ENCODE measurements at regions not wholly inside any gene's neighbourhood (a gene's known extent, or its start where the extent isn't known, plus 50 kb on each side); places are given as distances from the start of the nearest gene placed in this dataset.
"Not testable (repeated sequence)": the region's sequence is repeated elsewhere in the genome, so short reads cannot be mapped to it uniquely, and the experiment has no call there.

GRCh38 chr4:66554826-66555225 is 884.5 kb upstream of the EPHA5 start:
- no peak overlapping the region for H3K4me2 ChIP-seq
- ChIA-PET POLR2A (no interaction called here), CTCF (no interaction called here)
- H3K9ac ChIP-seq = no peak overlapping the region
- H3K9me2 ChIP-seq = no peaks in the 10 kb centered on the region
- DNase-seq = no peak
- H3K27me3 ChIP-seq (ENCODE audit: insufficient read depth) = no peaks in the 10 kb centered on the region
- H3F3A ChIP-seq (replicated peaks; ENCODE audit: insufficient read depth) = no peaks in the 10 kb centered on the region
- no peaks in the 10 kb centered on the region for H4K20me1 ChIP-seq (ENCODE audit: insufficient read depth)
- no peak overlapping the region for H3K4me3 ChIP-seq (ENCODE audit: low read depth in 2 of 2, low read length in 1 of 2)
- H3K79me2 ChIP-seq (ENCODE audit: insufficient read depth) = no peaks in the 10 kb centered on the region
- 0 out of 2 replicates have a peak, but pooled peaks cover 3% of the 10 kb centered on the region for H3K9me3 ChIP-seq
- H2AFZ ChIP-seq (ENCODE audit: low read depth) = no peak overlapping the region
- H3K27ac ChIP-seq (ENCODE audit: low read depth in 2 of 2, low read length in 1 of 2) = no peak overlapping the region
- H3K36me3 ChIP-seq (replicated peaks in 1 of 2; ENCODE audit: control insufficient read depth in 1 of 2, insufficient read depth in 2 of 2, low read length in 1 of 2) = no peaks in the 10 kb centered on the region
- no peak for TF ChIP-seq EP300 (IDR thresholded peaks at IDR 0.05; ENCODE audit: borderline replicate concordance in 1 of 2, low read depth in 1 of 2, low read length in 1 of 2)
- TF ChIP-seq, protein P1, sequence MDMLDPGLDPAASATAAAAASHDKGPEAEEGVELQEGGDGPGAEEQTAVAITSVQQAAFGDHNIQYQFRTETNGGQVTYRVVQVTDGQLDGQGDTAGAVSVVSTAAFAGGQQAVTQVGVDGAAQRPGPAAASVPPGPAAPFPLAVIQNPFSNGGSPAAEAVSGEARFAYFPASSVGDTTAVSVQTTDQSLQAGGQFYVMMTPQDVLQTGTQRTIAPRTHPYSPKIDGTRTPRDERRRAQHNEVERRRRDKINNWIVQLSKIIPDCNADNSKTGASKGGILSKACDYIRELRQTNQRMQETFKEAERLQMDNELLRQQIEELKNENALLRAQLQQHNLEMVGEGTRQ (IDR thresholded peaks at IDR 0.05; ENCODE audit: borderline replicate concordance, low read depth, low read length) = no peak
- TF ChIP-seq, protein P2, sequence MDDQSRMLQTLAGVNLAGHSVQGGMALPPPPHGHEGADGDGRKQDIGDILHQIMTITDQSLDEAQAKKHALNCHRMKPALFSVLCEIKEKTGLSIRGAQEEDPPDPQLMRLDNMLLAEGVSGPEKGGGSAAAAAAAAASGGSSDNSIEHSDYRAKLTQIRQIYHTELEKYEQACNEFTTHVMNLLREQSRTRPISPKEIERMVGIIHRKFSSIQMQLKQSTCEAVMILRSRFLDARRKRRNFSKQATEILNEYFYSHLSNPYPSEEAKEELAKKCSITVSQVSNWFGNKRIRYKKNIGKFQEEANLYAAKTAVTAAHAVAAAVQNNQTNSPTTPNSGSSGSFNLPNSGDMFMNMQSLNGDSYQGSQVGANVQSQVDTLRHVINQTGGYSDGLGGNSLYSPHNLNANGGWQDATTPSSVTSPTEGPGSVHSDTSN (IDR thresholded peaks at IDR 0.05) = no peak
- TF ChIP-seq TCF12 (IDR thresholded peaks at IDR 0.05) = no peak
- TF ChIP-seq, protein P3, sequence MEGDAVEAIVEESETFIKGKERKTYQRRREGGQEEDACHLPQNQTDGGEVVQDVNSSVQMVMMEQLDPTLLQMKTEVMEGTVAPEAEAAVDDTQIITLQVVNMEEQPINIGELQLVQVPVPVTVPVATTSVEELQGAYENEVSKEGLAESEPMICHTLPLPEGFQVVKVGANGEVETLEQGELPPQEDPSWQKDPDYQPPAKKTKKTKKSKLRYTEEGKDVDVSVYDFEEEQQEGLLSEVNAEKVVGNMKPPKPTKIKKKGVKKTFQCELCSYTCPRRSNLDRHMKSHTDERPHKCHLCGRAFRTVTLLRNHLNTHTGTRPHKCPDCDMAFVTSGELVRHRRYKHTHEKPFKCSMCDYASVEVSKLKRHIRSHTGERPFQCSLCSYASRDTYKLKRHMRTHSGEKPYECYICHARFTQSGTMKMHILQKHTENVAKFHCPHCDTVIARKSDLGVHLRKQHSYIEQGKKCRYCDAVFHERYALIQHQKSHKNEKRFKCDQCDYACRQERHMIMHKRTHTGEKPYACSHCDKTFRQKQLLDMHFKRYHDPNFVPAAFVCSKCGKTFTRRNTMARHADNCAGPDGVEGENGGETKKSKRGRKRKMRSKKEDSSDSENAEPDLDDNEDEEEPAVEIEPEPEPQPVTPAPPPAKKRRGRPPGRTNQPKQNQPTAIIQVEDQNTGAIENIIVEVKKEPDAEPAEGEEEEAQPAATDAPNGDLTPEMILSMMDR (IDR thresholded peaks at IDR 0.05) = no peak
- no peak for TF ChIP-seq MAX (IDR thresholded peaks at IDR 0.05; ENCODE audit: low read depth)
- no peak for TF ChIP-seq JUND (IDR thresholded peaks at IDR 0.05)
- TF ChIP-seq FOXM1 (IDR thresholded peaks at IDR 0.05; ENCODE audit: low read depth) = no peak
- TF ChIP-seq MEF2A (IDR thresholded peaks at IDR 0.05; ENCODE audit: borderline replicate concordance, low read depth) = no peak
- TF ChIP-seq NFIC (IDR thresholded peaks at IDR 0.05; ENCODE audit: borderline replicate concordance) = no peak
- TF ChIP-seq ELF1 (IDR thresholded peaks at IDR 0.05) = no peak
- no peak for TF ChIP-seq NRF1 (IDR thresholded peaks at IDR 0.05; ENCODE audit: low read depth, low read length)
- no peak for TF ChIP-seq FOSL2 (IDR thresholded peaks at IDR 0.05; ENCODE audit: borderline replicate concordance, low read depth)
- no peak for TF ChIP-seq RCOR1 (IDR thresholded peaks at IDR 0.05; ENCODE audit: low read length)
- TF ChIP-seq USF1 (IDR thresholded peaks at IDR 0.05; ENCODE audit: borderline replicate concordance, low read depth) = no peak
- TF ChIP-seq SMC3 (IDR thresholded peaks at IDR 0.05; ENCODE audit: low read depth, low read length) = no peak
- no peak for TF ChIP-seq TAF1 (IDR thresholded peaks at IDR 0.05; ENCODE audit: borderline replicate concordance, low read depth, low read length)
- no peak for TF ChIP-seq RXRA (IDR thresholded peaks at IDR 0.05; ENCODE audit: borderline replicate concordance, low read depth)
- no peak for TF ChIP-seq GATA2 (CRISPR knock-in tag; IDR thresholded peaks at IDR 0.05)
- no peaks in the 10 kb centered on the region for H3K4me1 ChIP-seq (ENCODE audit: control insufficient read depth in 1 of 2, insufficient read depth in 2 of 2, low read depth in 1 of 2, low read length in 1 of 2)
- WGBS (ENCODE audit: low lambda C conversion rate) = 4% methylated on average over 2 of the region's 2 CpGs

GRCh38 chr4:66545301-66545700 is 875.0 kb upstream of the EPHA5 start:
- H3K79me2 ChIP-seq (ENCODE audit: insufficient read depth); H4K20me1 ChIP-seq (ENCODE audit: insufficient read depth); H3K36me3 ChIP-seq (replicated peaks in 1 of 2; ENCODE audit: control insufficient read depth in 1 of 2, insufficient read depth in 2 of 2, low read length in 1 of 2); H3K27me3 ChIP-seq (ENCODE audit: insufficient read depth); H3K9me2 ChIP-seq; H3K4me1 ChIP-seq (ENCODE audit: control insufficient read depth in 1 of 2, insufficient read depth in 2 of 2, low read depth in 1 of 2, low read length in 1 of 2); H3F3A ChIP-seq (replicated peaks; ENCODE audit: insufficient read depth); POLR2A ChIA-PET; H3K9ac ChIP-seq; H2AFZ ChIP-seq (ENCODE audit: low read depth); CTCF ChIA-PET; DNase-seq; H3K4me2 ChIP-seq; H3K4me3 ChIP-seq (ENCODE audit: low read depth in 2 of 2, low read length in 1 of 2); H3K27ac ChIP-seq (ENCODE audit: low read depth in 2 of 2, low read length in 1 of 2); H3K9me3 ChIP-seq: not testable (repeated sequence)
- 58% methylated on average over 11 of the region's 11 CpGs for WGBS (ENCODE audit: low lambda C conversion rate)

Data from SK-N-SH (cell line).